H1 (cell line): ENCODE measurements at regions not wholly inside any gene's neighbourhood (a gene's known extent, or its start where the extent isn't known, plus 50 kb on each side); places are given as distances from the start of the nearest gene placed in this dataset.

Source experiments
- CTCF ChIA-PET: fragments of 300-600 bp; sonication (Branson Sonifier 250); formaldehyde crosslinking; loops from one replicate; lab custom pipeline; 2021; ENCODE audit not compliant: partially characterized antibody; lab: Charles Lee
- POLR2A ChIA-PET: fragments of 300-600 bp; sonication (Branson Sonifier 250); formaldehyde crosslinking; loops from one replicate; lab custom pipeline; 2021; ENCODE audit warnings: inconsistent platforms; ENCODE audit not compliant: partially characterized antibody; lab: Charles Lee
- DNase-seq, 2 experiments: peaks; one replicate each; pipeline versions ENCODE4 v3.0.0 to v3.0.0-alpha.2; 2010 to 2022; ENCODE audit warnings: low spot score in 2 of 2, low read depth in 1 of 2, mixed read lengths in 1 of 2
- FAIRE-seq: peaks from 2 replicates; lab custom pipeline; 2011; peaks lifted over from hg19 to GRCh38; lab: Jason Lieb, UNC
- H2AFZ ChIP-seq: 2 replicates; pipeline ENCODE4 v1.8.1; 2012; ENCODE audit warnings: low read length, inconsistent platforms
- H2AK5ac ChIP-seq: 2 replicates; pipeline ENCODE4 v1.6.1; 2013; ENCODE audit warnings: low read depth, low read length
- H2BK120ac ChIP-seq: replicated peaks from 2 replicates; pipeline ENCODE3; 2013; ENCODE audit warnings: low read depth, low read length, inconsistent platforms
- H2BK12ac ChIP-seq: 2 replicates; pipeline ENCODE4 v1.6.1; 2013; ENCODE audit warnings: low read depth, low read length
- H2BK15ac ChIP-seq: 2 replicates; pipeline ENCODE4 v1.6.1; 2013; ENCODE audit warnings: low read length
- H2BK20ac ChIP-seq: 2 replicates; pipeline ENCODE4 v1.6.1; 2013; ENCODE audit warnings: low read length
- H2BK5ac ChIP-seq: 2 replicates; pipeline ENCODE4 v1.6.1; 2013; ENCODE audit warnings: low read depth, low read length
- H3K14ac ChIP-seq: 2 replicates; pipeline ENCODE4 v1.6.1; 2013; ENCODE audit warnings: inconsistent platforms; ENCODE audit not compliant: insufficient read length
- H3K18ac ChIP-seq: 2 replicates; pipeline ENCODE4 v1.6.1; 2013; ENCODE audit warnings: low read length; ENCODE audit errors: extremely low read depth
- H3K23ac ChIP-seq: 2 replicates; pipeline ENCODE4 v1.6.1; 2013; ENCODE audit warnings: inconsistent platforms; ENCODE audit not compliant: insufficient read length
- H3K23me2 ChIP-seq: 2 replicates; pipeline ENCODE4 v1.6.1; 2013; ENCODE audit warnings: low read depth, low read length
- H3K27ac ChIP-seq: 2 replicates; pipeline ENCODE4 v1.6.1; 2011; ENCODE audit warnings: low read depth, low read length, inconsistent platforms
- H3K27me3 ChIP-seq, 4 experiments: replicated peaks in 1 of 4; 1 replicate in 1 of 4; 2 replicates in 3 of 4; pipeline versions ENCODE4 v1.6.1 to v1.8.1; 2011 to 2013; ENCODE audit warnings: low read length in 3 of 4, mild to moderate bottlenecking in 3 of 4, inconsistent platforms in 2 of 4, mixed read lengths in 2 of 4, moderate library complexity in 1 of 4; ENCODE audit not compliant: control insufficient read depth in 3 of 4, insufficient read depth in 3 of 4; ENCODE audit errors: extremely low read depth in 1 of 4
- H3K36me3 ChIP-seq, 4 experiments: 2 replicates each; pipeline versions ENCODE4 v1.6.1 to v1.8.1; 2011 to 2013; ENCODE audit warnings: mild to moderate bottlenecking in 4 of 4, low read length in 3 of 4, moderate library complexity in 2 of 4, control low read depth in 1 of 4, inconsistent platforms in 1 of 4; ENCODE audit not compliant: insufficient read depth in 4 of 4, control insufficient read depth in 2 of 4
- H3K4ac ChIP-seq: replicated peaks from 2 replicates; pipeline ENCODE3; 2013; ENCODE audit warnings: low read length, low read depth, mixed read lengths, inconsistent platforms; ENCODE audit not compliant: insufficient read length
- H3K4me1 ChIP-seq, 4 experiments: replicated peaks in 1 of 4; 1 replicate in 1 of 4; 2 replicates in 3 of 4; pipeline versions ENCODE4 v1.6.1 to v1.8.1; 2011 to 2013; ENCODE audit warnings: low read length in 3 of 4, inconsistent platforms in 2 of 4, mixed read lengths in 1 of 4; ENCODE audit not compliant: insufficient read depth in 4 of 4, control insufficient read depth in 3 of 4
- H3K4me2 ChIP-seq, 2 experiments: 2 replicates each; pipeline versions ENCODE4 v1.6.1 to v1.8.1; 2011 to 2013; ENCODE audit warnings: low read depth in 2 of 2, low read length in 2 of 2, control low read depth in 1 of 2, inconsistent platforms in 1 of 2, mild to moderate bottlenecking in 1 of 2; ENCODE audit not compliant: insufficient read depth in 1 of 2
- H3K4me3 ChIP-seq, 4 experiments: fragments of 200-600, 300-600 bp in 1 of 4; sonication (generic), shearing (Covaris generic), sonication (Bioruptor Twin) in 1 of 4; 2 replicates each; pipeline versions ENCODE4 v1.5.1 to v1.8.1; 2011 to 2016; ENCODE audit warnings: low read length in 4 of 4, low read depth in 3 of 4, control low read depth in 2 of 4, inconsistent platforms in 2 of 4, mild to moderate bottlenecking in 2 of 4, mixed read lengths in 1 of 4, moderate library complexity in 1 of 4; ENCODE audit not compliant: insufficient read depth in 2 of 4; ENCODE audit errors: extremely low read depth in 1 of 4
- H3K56ac ChIP-seq: replicated peaks from 2 replicates; pipeline ENCODE3; 2013; ENCODE audit warnings: low read depth, mild to moderate bottlenecking, mixed read lengths, low read length, inconsistent platforms; ENCODE audit not compliant: insufficient read length
- H3K79me1 ChIP-seq: 2 replicates; pipeline ENCODE4 v1.6.1; 2013; ENCODE audit warnings: low read depth, low read length, control low read depth
- H3K79me2 ChIP-seq, 2 experiments: 2 replicates each; pipeline versions ENCODE4 v1.6.1 to v1.8.1; 2012 to 2013; ENCODE audit warnings: low read length in 2 of 2, mild to moderate bottlenecking in 2 of 2, inconsistent platforms in 1 of 2; ENCODE audit not compliant: insufficient read depth in 2 of 2, control insufficient read depth in 1 of 2
- H3K9ac ChIP-seq, 4 experiments: replicated peaks in 1 of 4; 1 replicate in 1 of 4; 2 replicates in 3 of 4; pipeline versions ENCODE4 v1.6.1 to v1.8.1; 2011 to 2013; ENCODE audit warnings: low read depth in 3 of 4, low read length in 3 of 4, control low read depth in 2 of 4, mild to moderate bottlenecking in 2 of 4, moderate library complexity in 2 of 4, inconsistent platforms in 1 of 4; ENCODE audit errors: extremely low read depth in 1 of 4
- H3K9me3 ChIP-seq, 2 experiments: 2 replicates each; pipeline versions ENCODE4 v1.6.1 to v1.8.1; 2012 to 2013; ENCODE audit warnings: mild to moderate bottlenecking in 2 of 2, moderate library complexity in 2 of 2, control low read depth in 1 of 2, inconsistent platforms in 1 of 2, low read depth in 1 of 2, low read length in 1 of 2, mixed read lengths in 1 of 2; ENCODE audit not compliant: insufficient read depth in 2 of 2
- H4K20me1 ChIP-seq, 2 experiments: replicated peaks in 1 of 2; 2 replicates each; pipeline versions ENCODE3 to v1.8.1; 2011 to 2013; ENCODE audit warnings: inconsistent platforms in 2 of 2, low read length in 2 of 2, mild to moderate bottlenecking in 1 of 2; ENCODE audit not compliant: insufficient read depth in 2 of 2, control insufficient read depth in 1 of 2
- H4K5ac ChIP-seq: 2 replicates; pipeline ENCODE4 v1.6.1; 2013; ENCODE audit warnings: low read length, low read depth, mixed read lengths, inconsistent platforms; ENCODE audit not compliant: insufficient read length
- H4K8ac ChIP-seq: 2 replicates; pipeline ENCODE4 v1.8.0; 2013; ENCODE audit warnings: mild to moderate bottlenecking, moderate library complexity, low read length, inconsistent platforms; ENCODE audit not compliant: insufficient read depth; ENCODE audit errors: extremely low read depth
- H4K91ac ChIP-seq: replicated peaks from 2 replicates; pipeline ENCODE3; 2013; ENCODE audit warnings: low read length, mixed read lengths, inconsistent platforms; ENCODE audit not compliant: insufficient read length
- ASH2L ChIP-seq: fragments of 200-600, 300-600 bp; sonication (generic); IDR thresholded peaks from one replicate; pipeline ENCODE4 v1.7.1; 2017; ENCODE audit warnings: low read length
- BCL11A ChIP-seq, 2 experiments: IDR thresholded peaks; one replicate each; pipeline ENCODE4 v1.6.1; 2011; ENCODE audit warnings: low read depth in 2 of 2, low read length in 2 of 2, mild to moderate bottlenecking in 2 of 2
- GABPA ChIP-seq: IDR thresholded peaks from 2 replicates; pipeline ENCODE4 v1.6.1; 2011; ENCODE audit warnings: mild to moderate bottlenecking, low read length, moderate library complexity, borderline replicate concordance; ENCODE audit not compliant: insufficient read depth
- GTF2F1 ChIP-seq: IDR thresholded peaks from 2 replicates; pipeline ENCODE4 v1.6.1; 2012; ENCODE audit warnings: low read depth, low read length, improper control_type of control experiment, borderline replicate concordance
- HDAC6 ChIP-seq: IDR thresholded peaks from one replicate; pipeline ENCODE4 v1.7.1; 2012; ENCODE audit warnings: low read depth, mild to moderate bottlenecking, inconsistent platforms, low read length, moderate library complexity
- JUND ChIP-seq: IDR thresholded peaks from 2 replicates; pipeline ENCODE4 v1.6.1; 2011; ENCODE audit warnings: mild to moderate bottlenecking, improper control_type of control experiment, low read length
- MAX ChIP-seq: IDR thresholded peaks from 2 replicates; pipeline ENCODE4 v1.6.1; 2012; ENCODE audit warnings: inconsistent platforms
- POU5F1 ChIP-seq: IDR thresholded peaks from 2 replicates; pipeline ENCODE4 v1.6.1; 2011; ENCODE audit warnings: low read depth, mild to moderate bottlenecking, low read length, moderate library complexity
- RNF2 ChIP-seq: fragments of 200-900, 300-1000 bp; sonication (generic); IDR thresholded peaks from 2 replicates; pipeline ENCODE4 v1.7.1; 2016; ENCODE audit warnings: borderline replicate concordance, low read depth, mild to moderate bottlenecking, antibody characterized with exemption, low read length; ENCODE audit not compliant: poor library complexity, severe bottlenecking; ENCODE audit errors: missing control alignments
- RXRA ChIP-seq: IDR thresholded peaks from 2 replicates; pipeline ENCODE4 v1.6.1; 2011; ENCODE audit warnings: low read depth, mild to moderate bottlenecking, low read length, moderate library complexity; ENCODE audit not compliant: insufficient read depth
- SAP30 ChIP-seq: fragments of 300-600 bp; sonication (generic); IDR thresholded peaks from 2 replicates; pipeline ENCODE4 v1.7.1; 2012; ENCODE audit warnings: low read length, moderate library complexity, mild to moderate bottlenecking, inconsistent platforms; ENCODE audit not compliant: insufficient read depth, insufficient replicate concordance
- SP4 ChIP-seq: IDR thresholded peaks from 2 replicates; pipeline ENCODE4 v1.6.1; 2012; ENCODE audit warnings: low read length, inconsistent platforms
- TAF1 ChIP-seq: IDR thresholded peaks from 2 replicates; pipeline ENCODE4 v1.6.1; 2011; ENCODE audit warnings: mild to moderate bottlenecking, low read depth, low read length
- WGBS, 2 experiments: shearing (Covaris generic) in 1 of 2; methylation state at CpG; one replicate each; pipeline versions ENCODE4 v1.1.6 to v1.1.7; 2013 to 2015; ENCODE audit warnings: low lambda C conversion rate in 2 of 2, mixed read lengths in 2 of 2, inconsistent platforms in 1 of 2, low coverage in 1 of 2, missing lambda C conversion rate in 1 of 2; ENCODE audit not compliant: insufficient replicate concordance in 2 of 2, insufficient coverage in 1 of 2, insufficient read length in 1 of 2; ENCODE audit errors: extremely low coverage in 1 of 2, missing lambda C conversion rate in 1 of 2; 5-methylcytosine and 5-hydroxymethylcytosine counted together

GRCh38 chr14:34237081-34237480, 225.0 kb downstream of the SPTSSA start:
- POLR2A ChIA-PET, result no interaction called here
- FAIRE-seq, result no peak
- CTCF ChIA-PET, result no interaction called here

More at GRCh38 chr14:34237081-34237480, 225.0 kb downstream of the SPTSSA start:
- Histone ChIP-seq H3K4ac (no peak overlapping the region), H3K4me2 (no peak overlapping the region), H4K20me1 (no peaks in the 10 kb centered on the region), H3K27ac (no peak overlapping the region), H2BK12ac (no peak overlapping the region), H4K91ac (no peak overlapping the region), H2BK15ac (no peak overlapping the region), H3K4me3 (no peak overlapping the region), H2BK5ac (no peak overlapping the region), H4K8ac (no peak overlapping the region), H3K4me1 (no peaks in the 10 kb centered on the region), H3K14ac (no peak overlapping the region), H3K27me3 (no peaks in the 10 kb centered on the region), H3K9ac (no peak overlapping the region), H2BK120ac (no peak overlapping the region), H3K79me2 (no peaks in the 10 kb centered on the region), H2AK5ac (no peak overlapping the region), H3K9me3 (no peaks in the 10 kb centered on the region), H3K23ac (no peak overlapping the region), H3K18ac (no peak overlapping the region), H3K23me2 (no peaks in the 10 kb centered on the region), H2BK20ac (no peak overlapping the region), H2AFZ (no peak overlapping the region), H3K36me3 (no peaks in the 10 kb centered on the region), H4K5ac (no peak overlapping the region), H3K79me1 (no peaks in the 10 kb centered on the region), H3K56ac (no peak overlapping the region)
- DNase-seq, result no peak
- TF ChIP-seq GTF2F1 (no peak), SP4 (no peak), GABPA (no peak), TAF1 (no peak), HDAC6 (no peak), SAP30 (no peak), ASH2L (no peak), RNF2 (no peak), BCL11A (IDR thresholded peaks at IDR 0.05; ENCODE audit: low read depth in 2 of 2, low read length in 2 of 2) (no peak), MAX (no peak), POU5F1 (no peak), RXRA (no peak), JUND (no peak)
- 85% methylated on average over 1 of the region's 1 CpG; no CpG with 5 or more reads in 1 of the 2 experiments for WGBS, 2 experiments
